ENCODE measurements at regions not wholly inside any gene's neighbourhood (a gene's known extent, or its start where the extent isn't known, plus 50 kb on each side); places are given as distances from the start of the nearest gene placed in this dataset.

DNA sequence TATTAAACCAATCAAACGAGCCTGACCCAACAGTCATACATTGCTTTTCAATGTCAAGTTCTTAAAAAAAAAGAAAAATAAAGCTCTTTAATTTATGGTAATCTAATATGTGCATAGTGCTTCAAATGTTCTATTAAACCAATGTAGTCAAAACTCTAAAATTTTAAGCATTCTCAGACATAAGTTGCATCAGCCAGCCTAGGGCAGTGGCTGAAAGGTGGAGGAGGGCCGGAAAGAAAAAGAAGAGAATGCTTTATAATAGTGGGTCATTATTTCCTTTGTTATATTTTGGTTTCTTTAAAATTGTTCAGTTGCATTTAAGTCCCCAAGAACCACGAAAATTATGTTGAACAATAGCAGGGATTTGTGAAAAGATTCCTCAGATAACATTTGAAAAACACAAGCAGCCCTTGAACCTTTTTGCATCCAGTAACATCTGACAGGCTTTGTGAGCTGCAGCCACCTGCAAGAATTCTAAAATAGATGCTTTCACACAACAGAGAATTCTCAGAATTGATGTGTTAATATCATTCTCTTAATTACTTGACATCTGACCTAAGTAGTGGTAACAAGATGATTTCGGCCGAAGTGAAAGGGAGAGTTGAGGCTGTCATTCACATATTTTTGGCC, 252.1 kb downstream of the CDCA7 start:
- H3K9me3 ChIP-seq (ENCODE audit: control insufficient read depth, insufficient read depth, low read length): no peaks in the 10 kb centered on the region
- H3K4me1 ChIP-seq (ENCODE audit: control insufficient read depth, low read length): no peaks in the 10 kb centered on the region
- H3K79me2 ChIP-seq (ENCODE audit: control insufficient read depth, low read length): no peaks in the 10 kb centered on the region
- no peaks in the 10 kb centered on the region for H3K36me3 ChIP-seq (ENCODE audit: control insufficient read depth, low read length)
- no peak overlapping the region for H3K4me3 ChIP-seq (ENCODE audit: low read length)
- no peaks in the 10 kb centered on the region for H3F3A ChIP-seq (ENCODE audit: control insufficient read depth, insufficient read depth)
- H3K9me2 ChIP-seq (replicated peaks; ENCODE audit: control insufficient read depth, low read length): no peaks in the 10 kb centered on the region
- H3K4me2 ChIP-seq (ENCODE audit: low read length): no peak overlapping the region
- H4K20me1 ChIP-seq (ENCODE audit: control insufficient read depth, insufficient read depth, low read depth, low read length): no peaks in the 10 kb centered on the region
- TF ChIP-seq, protein P1, sequence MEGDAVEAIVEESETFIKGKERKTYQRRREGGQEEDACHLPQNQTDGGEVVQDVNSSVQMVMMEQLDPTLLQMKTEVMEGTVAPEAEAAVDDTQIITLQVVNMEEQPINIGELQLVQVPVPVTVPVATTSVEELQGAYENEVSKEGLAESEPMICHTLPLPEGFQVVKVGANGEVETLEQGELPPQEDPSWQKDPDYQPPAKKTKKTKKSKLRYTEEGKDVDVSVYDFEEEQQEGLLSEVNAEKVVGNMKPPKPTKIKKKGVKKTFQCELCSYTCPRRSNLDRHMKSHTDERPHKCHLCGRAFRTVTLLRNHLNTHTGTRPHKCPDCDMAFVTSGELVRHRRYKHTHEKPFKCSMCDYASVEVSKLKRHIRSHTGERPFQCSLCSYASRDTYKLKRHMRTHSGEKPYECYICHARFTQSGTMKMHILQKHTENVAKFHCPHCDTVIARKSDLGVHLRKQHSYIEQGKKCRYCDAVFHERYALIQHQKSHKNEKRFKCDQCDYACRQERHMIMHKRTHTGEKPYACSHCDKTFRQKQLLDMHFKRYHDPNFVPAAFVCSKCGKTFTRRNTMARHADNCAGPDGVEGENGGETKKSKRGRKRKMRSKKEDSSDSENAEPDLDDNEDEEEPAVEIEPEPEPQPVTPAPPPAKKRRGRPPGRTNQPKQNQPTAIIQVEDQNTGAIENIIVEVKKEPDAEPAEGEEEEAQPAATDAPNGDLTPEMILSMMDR (IDR thresholded peaks at IDR 0.05; ENCODE audit: low read depth, low read length, poor library complexity, severe bottlenecking): no peak
- TF ChIP-seq EZH2phosphoT487 (IDR thresholded peaks at IDR 0.05; ENCODE audit: borderline replicate concordance, low read length): no peak
- peaks cover 10% of the 10 kb centered on the region for H3K27me3 ChIP-seq (ENCODE audit: control insufficient read depth, low read length)
- no peak overlapping the region for H3K27ac ChIP-seq (ENCODE audit: low read depth, low read length)

DNA sequence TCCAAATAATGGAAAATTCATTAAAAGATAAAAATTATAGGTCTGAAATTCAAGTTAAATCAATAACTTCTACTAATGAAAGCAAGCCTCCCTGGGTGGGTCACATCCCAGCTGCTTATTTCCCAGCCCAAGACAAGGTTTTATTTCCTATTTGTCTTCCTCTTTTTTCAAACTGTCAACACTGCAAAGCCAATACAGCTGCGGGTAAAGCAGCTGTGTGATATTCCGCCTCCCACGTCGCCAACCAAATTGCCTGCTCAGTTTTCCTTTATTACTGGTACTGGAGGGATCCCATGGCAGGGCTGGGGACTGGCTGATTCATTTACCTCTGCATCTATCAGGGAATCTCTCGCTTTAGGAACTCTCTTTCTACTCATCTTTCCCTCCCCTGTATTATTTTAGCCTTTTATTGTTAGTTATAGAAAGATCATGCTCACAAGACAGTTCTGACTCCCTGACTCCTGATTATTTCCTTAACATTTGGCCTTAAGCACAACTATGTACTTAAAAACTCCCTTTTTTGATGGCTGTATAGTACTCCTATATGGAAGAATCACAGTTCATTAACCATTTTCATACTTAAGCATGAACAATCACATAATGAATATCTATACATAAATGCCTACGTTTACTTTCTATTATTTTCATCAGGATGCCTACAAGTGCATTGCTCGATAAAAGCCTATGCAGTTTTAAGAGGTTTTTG, 253.1 kb downstream of the CDCA7 start:
- Histone ChIP-seq H3K36me3 (ENCODE audit: control insufficient read depth, low read length) (no peaks in the 10 kb centered on the region), H3K4me2 (ENCODE audit: low read length) (no peak overlapping the region), H3K79me2 (ENCODE audit: control insufficient read depth, low read length) (no peaks in the 10 kb centered on the region), H3K27me3 (ENCODE audit: control insufficient read depth, low read length) (peaks cover 13% of the 10 kb centered on the region), H3K4me3 (ENCODE audit: low read length) (no peak overlapping the region), H3K9me2 (replicated peaks; ENCODE audit: control insufficient read depth, low read length) (no peaks in the 10 kb centered on the region), H3F3A (ENCODE audit: control insufficient read depth, insufficient read depth) (no peaks in the 10 kb centered on the region), H3K27ac (ENCODE audit: low read depth, low read length) (no peak overlapping the region), H3K4me1 (ENCODE audit: control insufficient read depth, low read length) (no peaks in the 10 kb centered on the region), H4K20me1 (ENCODE audit: control insufficient read depth, insufficient read depth, low read depth, low read length) (no peaks in the 10 kb centered on the region), H3K9me3 (ENCODE audit: control insufficient read depth, insufficient read depth, low read length) (no peaks in the 10 kb centered on the region)
- TF ChIP-seq EZH2phosphoT487 (IDR thresholded peaks at IDR 0.05; ENCODE audit: borderline replicate concordance, low read length): no peak
- TF ChIP-seq, protein P1 (IDR thresholded peaks at IDR 0.05; ENCODE audit: low read depth, low read length, poor library complexity, severe bottlenecking): no peak

DNA sequence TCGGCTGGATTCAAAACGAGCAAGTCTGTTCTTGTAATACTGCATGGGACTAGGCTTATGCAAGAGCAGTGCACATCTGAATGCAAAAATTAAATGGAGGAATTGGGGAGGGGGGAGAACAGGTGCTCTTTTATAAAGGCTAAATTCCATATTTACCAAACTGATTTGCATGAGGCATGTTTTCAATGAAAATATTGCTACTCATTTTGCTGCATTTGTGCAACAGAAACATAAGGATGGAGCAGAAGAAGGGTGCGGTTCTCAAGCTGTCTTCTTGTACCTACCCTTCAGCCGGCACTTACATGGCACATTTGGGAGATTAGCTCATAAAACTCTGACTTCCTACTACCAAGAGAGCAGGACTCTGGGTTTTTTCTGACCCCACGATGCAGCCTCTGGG, 256.4 kb downstream of the CDCA7 start:
- Histone ChIP-seq H3K9me2 (replicated peaks; ENCODE audit: control insufficient read depth, low read length) (no peaks in the 10 kb centered on the region), H3F3A (ENCODE audit: control insufficient read depth, insufficient read depth) (no peaks in the 10 kb centered on the region), H3K27ac (ENCODE audit: low read depth, low read length) (no peak overlapping the region), H3K4me3 (ENCODE audit: low read length) (no peak overlapping the region), H3K4me2 (ENCODE audit: low read length) (no peak overlapping the region), H3K4me1 (ENCODE audit: control insufficient read depth, low read length) (no peaks in the 10 kb centered on the region), H3K27me3 (ENCODE audit: control insufficient read depth, low read length) (peaks cover 22% of the 10 kb centered on the region), H4K20me1 (ENCODE audit: control insufficient read depth, insufficient read depth, low read depth, low read length) (no peaks in the 10 kb centered on the region), H3K79me2 (ENCODE audit: control insufficient read depth, low read length) (no peaks in the 10 kb centered on the region), H3K36me3 (ENCODE audit: control insufficient read depth, low read length) (no peaks in the 10 kb centered on the region), H3K9me3 (ENCODE audit: control insufficient read depth, insufficient read depth, low read length) (no peaks in the 10 kb centered on the region)
- TF ChIP-seq EZH2phosphoT487 (IDR thresholded peaks at IDR 0.05; ENCODE audit: borderline replicate concordance, low read length): no peak
- TF ChIP-seq, protein P1 (IDR thresholded peaks at IDR 0.05; ENCODE audit: low read depth, low read length, poor library complexity, severe bottlenecking): no peak
